SU-DHL-6 (cell line): ENCODE measurements at regions not wholly inside any gene's neighbourhood (a gene's known extent, or its start where the extent isn't known, plus 50 kb on each side); places are given as distances from the start of the nearest gene placed in this dataset.

Experiments
- H2AFZ ChIP-seq: fragments of 200-600 bp; sonication (generic); 2 replicates; pipeline ENCODE4 v1.6.1; 2014; ENCODE audit warnings: low read depth, mild to moderate bottlenecking, moderate library complexity, mixed read lengths, antibody characterized with exemption, low read length; ENCODE audit not compliant: severe bottlenecking
- H3F3A ChIP-seq: fragments of 200-600 bp; shearing (Covaris generic); 2 replicates; pipeline ENCODE4 v1.6.0; 2016; ENCODE audit warnings: antibody characterized with exemption, mild to moderate bottlenecking; ENCODE audit not compliant: insufficient read depth
- H3K27ac ChIP-seq: fragments of 200-600 bp; sonication (generic); 2 replicates; pipeline ENCODE4 v1.5.1; 2016; ENCODE audit warnings: low read depth, mild to moderate bottlenecking, low read length, moderate library complexity, mixed read lengths
- H3K27me3 ChIP-seq: fragments of 200-600 bp; sonication (generic), shearing (Covaris generic); 2 replicates; pipeline ENCODE4 v1.6.0; 2014; ENCODE audit warnings: mild to moderate bottlenecking, low read length
- H3K36me3 ChIP-seq: fragments of 200-600 bp; sonication (generic); 2 replicates; pipeline ENCODE4 v1.6.1; 2014; ENCODE audit warnings: mild to moderate bottlenecking, low read length, mixed read lengths
- H3K4me2 ChIP-seq: fragments of 300-600, 200-600 bp; shearing (Covaris generic), sonication (generic); 2 replicates; pipeline ENCODE4 v1.6.0; 2014; ENCODE audit warnings: low read length, low read depth, mild to moderate bottlenecking; ENCODE audit not compliant: poor library complexity, severe bottlenecking
- H3K4me3 ChIP-seq: fragments of 200-600 bp; sonication (generic); 2 replicates; pipeline ENCODE4 v1.5.1; 2014; ENCODE audit warnings: antibody characterized with exemption, low read length, mild to moderate bottlenecking, mixed read lengths; ENCODE audit not compliant: insufficient read depth, poor library complexity, severe bottlenecking
- H3K79me2 ChIP-seq: fragments of 200-600 bp; sonication (generic); 2 replicates; pipeline ENCODE4 v1.6.1; 2014; ENCODE audit warnings: mild to moderate bottlenecking, low read length, moderate library complexity; ENCODE audit not compliant: insufficient read depth
- H3K9ac ChIP-seq: fragments of 200-600 bp; sonication (generic); 2 replicates; pipeline ENCODE4 v1.7.0; 2014; ENCODE audit warnings: mild to moderate bottlenecking, low read length
- H3K9me2 ChIP-seq: fragments of 200-600 bp; sonication (generic); replicated peaks from 2 replicates; pipeline ENCODE4 v1.6.1; 2014; ENCODE audit warnings: low read length; ENCODE audit not compliant: insufficient read depth
- H3K9me3 ChIP-seq: fragments of 200-600 bp; sonication (generic); 2 replicates; pipeline ENCODE4 v1.6.1; 2014; ENCODE audit warnings: low read length, mixed read lengths; ENCODE audit not compliant: insufficient read depth
- H4K20me1 ChIP-seq: fragments of 200-600 bp; sonication (generic); 2 replicates; pipeline ENCODE4 v1.6.1; 2014; ENCODE audit warnings: low read depth, mild to moderate bottlenecking, antibody characterized with exemption, low read length, moderate library complexity, mixed read lengths
- EZH2phosphoT487 ChIP-seq: fragments of 200-600 bp; sonication (generic), shearing (Covaris generic); conservative IDR thresholded peaks from 2 replicates; pipeline ENCODE4 v1.6.1; 2018; ENCODE audit warnings: mild to moderate bottlenecking, antibody characterized with exemption, low read length, moderate library complexity, mixed read lengths
- TF ChIP-seq, protein P1 (sequence below): fragments of 200-600 bp; sonication (generic); IDR thresholded peaks from one replicate; pipeline ENCODE4 v1.5.1; 2017; ENCODE audit warnings: antibody characterized with exemption, mild to moderate bottlenecking, low read length, moderate library complexity; ENCODE audit not compliant: insufficient read depth, poor library complexity, severe bottlenecking

DNA sequence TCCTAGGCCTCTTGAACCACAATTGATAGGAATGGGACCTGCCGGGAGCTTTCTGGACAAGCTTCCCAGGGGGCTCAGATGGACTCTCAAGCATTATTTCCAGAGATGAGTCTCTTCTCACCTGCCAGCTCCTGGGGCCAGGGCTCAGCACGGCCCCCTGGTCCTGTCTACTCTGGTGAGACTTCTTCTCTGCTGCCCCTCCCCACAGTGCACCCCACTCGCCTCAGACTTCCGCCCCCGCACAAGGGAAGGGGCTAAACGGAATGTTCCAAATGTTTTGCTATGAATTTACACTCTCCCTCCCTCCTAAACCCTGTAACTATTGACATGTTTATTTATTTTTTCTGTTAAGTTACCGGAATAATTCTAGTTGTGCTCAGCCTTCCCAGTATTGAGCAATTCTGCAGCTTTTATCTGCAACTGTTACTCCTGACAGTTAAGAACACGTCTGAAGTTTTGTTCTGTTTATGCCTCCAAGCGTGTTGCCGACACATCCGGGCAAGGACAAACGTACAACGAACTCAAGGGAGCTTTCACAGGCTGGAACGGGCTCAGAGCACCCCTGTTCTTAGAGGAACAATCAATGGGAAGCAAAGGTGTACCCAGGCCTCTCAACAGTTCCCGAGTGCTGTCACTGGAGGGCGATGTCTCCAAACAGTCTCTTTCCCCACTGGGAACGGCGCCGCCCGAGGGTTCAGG, 55.2 kb downstream of the FHIP2A start:
- no peak overlapping the region for H2AFZ ChIP-seq
- H3K9me3 ChIP-seq, result no peaks in the 10 kb centered on the region
- H4K20me1 ChIP-seq, result no peaks in the 10 kb centered on the region
- no peaks in the 10 kb centered on the region for H3K79me2 ChIP-seq
- no peak overlapping the region for H3K9ac ChIP-seq
- H3K27me3 ChIP-seq, result no peaks in the 10 kb centered on the region
- no peaks in the 10 kb centered on the region for H3F3A ChIP-seq
- H3K9me2 ChIP-seq, result no peaks in the 10 kb centered on the region
- no peak overlapping the region for H3K4me2 ChIP-seq
- no peaks in the 10 kb centered on the region for H3K36me3 ChIP-seq
- no peak overlapping the region for H3K4me3 ChIP-seq
- no peak for TF ChIP-seq EZH2phosphoT487
- TF ChIP-seq, protein P1, sequence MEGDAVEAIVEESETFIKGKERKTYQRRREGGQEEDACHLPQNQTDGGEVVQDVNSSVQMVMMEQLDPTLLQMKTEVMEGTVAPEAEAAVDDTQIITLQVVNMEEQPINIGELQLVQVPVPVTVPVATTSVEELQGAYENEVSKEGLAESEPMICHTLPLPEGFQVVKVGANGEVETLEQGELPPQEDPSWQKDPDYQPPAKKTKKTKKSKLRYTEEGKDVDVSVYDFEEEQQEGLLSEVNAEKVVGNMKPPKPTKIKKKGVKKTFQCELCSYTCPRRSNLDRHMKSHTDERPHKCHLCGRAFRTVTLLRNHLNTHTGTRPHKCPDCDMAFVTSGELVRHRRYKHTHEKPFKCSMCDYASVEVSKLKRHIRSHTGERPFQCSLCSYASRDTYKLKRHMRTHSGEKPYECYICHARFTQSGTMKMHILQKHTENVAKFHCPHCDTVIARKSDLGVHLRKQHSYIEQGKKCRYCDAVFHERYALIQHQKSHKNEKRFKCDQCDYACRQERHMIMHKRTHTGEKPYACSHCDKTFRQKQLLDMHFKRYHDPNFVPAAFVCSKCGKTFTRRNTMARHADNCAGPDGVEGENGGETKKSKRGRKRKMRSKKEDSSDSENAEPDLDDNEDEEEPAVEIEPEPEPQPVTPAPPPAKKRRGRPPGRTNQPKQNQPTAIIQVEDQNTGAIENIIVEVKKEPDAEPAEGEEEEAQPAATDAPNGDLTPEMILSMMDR, result peak; percentile 43
- no peak overlapping the region for H3K27ac ChIP-seq

DNA sequence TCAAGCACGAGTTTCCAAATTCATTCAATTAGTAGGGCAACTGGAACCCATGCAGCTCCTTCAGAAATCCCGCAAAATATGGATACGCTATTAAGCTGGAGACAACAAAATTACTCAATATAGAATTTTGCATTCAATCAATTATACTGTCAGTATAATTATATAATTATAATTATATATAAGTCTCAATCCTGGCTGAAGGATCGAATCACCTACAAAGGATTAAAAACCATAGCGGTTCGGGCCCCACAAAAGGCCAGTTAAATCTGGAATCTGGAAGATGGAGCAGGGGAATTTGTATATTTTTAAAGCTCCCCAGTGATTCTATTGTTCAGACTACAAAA, 55.7 kb downstream of the FHIP2A start:
- Histone ChIP-seq H3K9me2 (no peaks in the 10 kb centered on the region), H2AFZ (no peak overlapping the region), H3F3A (no peaks in the 10 kb centered on the region), H3K4me2 (no peak overlapping the region), H3K27ac (no peak overlapping the region), H3K27me3 (no peaks in the 10 kb centered on the region), H3K9ac (no peak overlapping the region), H3K36me3 (no peaks in the 10 kb centered on the region), H4K20me1 (no peaks in the 10 kb centered on the region), H3K9me3 (no peaks in the 10 kb centered on the region), H3K79me2 (no peaks in the 10 kb centered on the region), H3K4me3 (no peak overlapping the region)
- TF ChIP-seq EZH2phosphoT487, result no peak
- TF ChIP-seq, protein P1, result no peak

DNA sequence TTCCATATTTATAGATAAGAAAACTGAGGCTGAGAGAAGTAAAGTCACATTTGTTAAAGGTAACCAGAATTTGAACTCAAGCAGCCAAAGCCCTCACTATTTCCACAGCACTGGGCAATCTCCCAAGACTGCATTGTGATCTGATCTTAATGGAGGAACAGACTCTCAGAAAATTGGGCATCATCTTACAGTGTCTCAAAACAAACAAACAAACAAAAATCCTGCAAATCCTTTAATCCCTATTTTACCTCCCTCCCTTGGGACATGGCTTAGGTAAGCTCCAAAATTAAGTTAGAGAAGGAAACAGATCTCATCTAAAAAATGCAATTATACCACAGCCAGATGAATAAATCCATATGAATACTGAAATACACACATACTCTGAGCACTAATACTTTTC, 57.5 kb downstream of the FHIP2A start:
- no peak overlapping the region for H2AFZ ChIP-seq
- no peaks in the 10 kb centered on the region for H3K9me3 ChIP-seq
- no peaks in the 10 kb centered on the region for H4K20me1 ChIP-seq
- no peaks in the 10 kb centered on the region for H3F3A ChIP-seq
- H3K36me3 ChIP-seq, result no peaks in the 10 kb centered on the region
- no peaks in the 10 kb centered on the region for H3K27me3 ChIP-seq
- H3K9ac ChIP-seq, result no peak overlapping the region
- H3K4me2 ChIP-seq, result peak overlapping the region; percentile 30
- no peaks in the 10 kb centered on the region for H3K9me2 ChIP-seq
- no peak overlapping the region for H3K4me3 ChIP-seq
- no peaks in the 10 kb centered on the region for H3K79me2 ChIP-seq
- TF ChIP-seq EZH2phosphoT487, result no peak
- TF ChIP-seq, protein P1, result no peak
- H3K27ac ChIP-seq, result no peak overlapping the region
